Raji (cell line): ENCODE measurements at regions not wholly inside any gene's neighbourhood (a gene's known extent, or its start where the extent isn't known, plus 50 kb on each side); places are given as distances from the start of the nearest gene placed in this dataset.

Source experiments
- POLR2A ChIP-seq: IDR thresholded peaks from 2 replicates; pipeline ENCODE4 v1.6.1; 2011; ENCODE audit warnings: low read depth, low read length, control low read depth; ENCODE audit not compliant: insufficient read depth

DNA sequence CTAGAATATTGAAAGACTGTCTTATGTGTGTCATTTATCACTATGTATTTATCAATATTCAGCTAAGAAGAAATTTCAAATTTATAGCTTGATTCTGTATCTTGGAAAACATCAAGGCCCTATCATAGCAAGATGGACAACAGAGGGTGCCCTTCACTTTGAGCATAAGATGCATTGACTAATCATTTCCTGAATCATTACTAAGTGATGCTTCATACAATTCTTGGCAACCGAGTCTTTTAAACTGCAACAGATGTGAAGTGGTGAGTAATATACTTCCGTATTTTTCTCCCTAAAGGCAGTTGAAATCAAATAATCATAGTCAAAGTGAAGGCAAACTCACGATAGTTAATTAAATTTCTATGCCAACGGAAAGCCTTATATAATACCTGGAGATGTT lies 318.6 kb upstream of the RGMB start:
- TF ChIP-seq POLR2A: no peak

DNA sequence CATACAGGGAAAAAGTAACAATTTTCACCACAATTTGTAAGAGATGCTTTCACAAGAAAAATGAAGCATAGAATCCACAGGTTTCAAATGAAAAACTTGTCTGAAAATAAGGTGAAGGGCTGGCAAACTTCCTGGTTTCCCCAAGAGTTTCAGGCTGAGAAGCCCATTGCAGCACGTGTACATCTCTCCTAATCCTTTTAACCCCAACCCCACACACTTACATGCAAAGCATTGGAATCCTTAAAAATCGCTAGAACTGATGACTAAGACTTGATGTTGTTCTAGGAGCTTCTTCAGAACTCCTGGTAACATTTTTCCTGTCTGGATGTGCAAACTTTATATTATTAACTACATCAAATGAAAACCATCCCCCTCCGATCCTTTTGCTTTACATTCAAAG lies 317.8 kb upstream of the RGMB start:
- no peak for TF ChIP-seq POLR2A

DNA sequence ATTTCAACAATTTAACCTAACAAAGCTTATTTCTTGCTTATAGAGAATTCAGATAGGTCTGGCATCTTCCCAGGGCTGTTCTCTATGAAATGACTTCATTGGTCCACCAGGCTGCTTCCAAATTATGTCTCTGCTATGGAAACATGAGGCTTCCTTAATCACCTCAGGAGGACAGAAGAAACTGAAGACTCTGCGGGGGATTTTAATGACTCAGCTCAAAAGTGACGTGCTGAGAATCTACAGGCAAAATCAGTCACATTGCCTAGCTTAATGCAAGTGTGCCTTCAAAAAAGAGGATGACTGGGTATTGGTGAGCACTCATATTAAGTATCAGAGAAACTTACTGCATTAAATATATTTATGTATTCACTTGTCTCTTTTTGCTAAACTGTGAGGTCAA lies 315.5 kb upstream of the RGMB start:
- TF ChIP-seq POLR2A: no peak

DNA sequence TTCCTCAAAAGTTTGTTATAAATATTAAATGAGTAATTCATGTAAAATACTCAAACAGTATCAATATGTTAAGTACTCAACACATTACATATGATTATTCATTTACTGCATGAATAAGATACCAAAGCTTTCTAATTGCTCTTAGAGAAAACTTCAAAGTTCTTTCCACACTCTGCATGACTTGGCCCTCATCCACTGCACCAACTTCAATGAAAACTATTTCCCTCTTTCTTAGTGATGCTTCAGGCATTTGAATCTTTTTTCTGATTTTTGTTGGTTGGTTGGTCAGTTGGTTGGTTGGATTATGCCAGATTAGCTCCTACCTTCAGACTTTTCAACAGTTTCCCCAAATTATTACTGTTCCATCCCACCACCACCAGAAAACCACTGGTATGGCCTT lies 314.7 kb upstream of the RGMB start:
- TF ChIP-seq POLR2A: no peak

DNA sequence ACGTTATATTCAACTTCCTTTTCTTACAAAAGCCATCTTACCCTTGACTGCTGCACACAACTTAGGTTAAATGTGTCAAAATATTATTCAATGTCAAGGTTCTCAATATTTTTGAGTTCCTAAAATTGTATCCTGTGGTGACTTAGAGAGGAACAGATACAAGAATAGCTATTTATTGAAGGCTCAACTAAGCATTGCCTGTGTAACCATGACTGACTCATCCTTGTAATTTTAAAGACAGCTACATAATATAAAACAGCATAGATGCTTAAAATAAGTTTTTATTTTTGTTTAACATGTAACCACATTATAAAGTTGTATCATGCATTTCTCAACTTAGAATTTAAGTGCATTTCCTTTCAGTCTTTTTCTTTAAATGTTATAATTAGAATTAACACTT lies 312.9 kb upstream of the RGMB start:
- TF ChIP-seq POLR2A: no peak

DNA sequence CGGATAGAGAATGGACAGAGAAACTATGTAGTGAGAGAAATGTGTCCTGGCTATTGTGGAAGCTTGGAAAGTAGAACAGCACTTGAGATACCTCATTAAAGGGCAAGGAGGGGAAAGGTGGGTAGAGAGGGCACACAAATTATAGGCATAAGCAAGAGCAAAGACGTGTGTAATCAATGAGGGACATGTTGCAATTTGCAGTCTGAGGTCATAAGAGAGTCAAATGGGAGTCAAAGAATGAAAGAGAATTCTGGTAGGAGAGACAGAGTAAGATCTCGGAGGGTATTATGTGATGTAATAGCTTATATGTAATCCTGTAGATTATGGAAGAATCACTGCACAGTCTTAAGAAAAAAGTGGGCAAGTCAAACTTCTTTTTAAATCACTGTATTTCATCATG lies 312.0 kb upstream of the RGMB start:
- no peak for TF ChIP-seq POLR2A

DNA sequence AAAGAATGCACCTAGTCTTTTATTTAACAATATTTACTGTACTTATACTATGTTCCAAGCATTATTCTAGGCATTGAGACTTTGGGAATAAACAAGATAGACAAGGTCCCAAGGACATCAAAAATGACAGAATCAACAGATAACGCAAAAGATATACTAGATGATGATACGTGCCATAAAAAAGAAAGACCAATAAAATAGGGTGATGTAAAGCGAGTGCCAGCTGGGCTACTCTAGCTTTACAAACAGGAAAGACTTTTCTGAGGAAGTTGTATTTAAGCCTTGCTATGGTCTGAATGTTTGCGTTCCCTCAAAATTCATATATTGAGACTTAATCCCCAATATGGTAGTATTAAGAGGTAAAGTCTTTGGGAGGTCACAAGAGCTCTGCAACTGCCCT lies 310.2 kb upstream of the RGMB start:
- no peak for TF ChIP-seq POLR2A

DNA sequence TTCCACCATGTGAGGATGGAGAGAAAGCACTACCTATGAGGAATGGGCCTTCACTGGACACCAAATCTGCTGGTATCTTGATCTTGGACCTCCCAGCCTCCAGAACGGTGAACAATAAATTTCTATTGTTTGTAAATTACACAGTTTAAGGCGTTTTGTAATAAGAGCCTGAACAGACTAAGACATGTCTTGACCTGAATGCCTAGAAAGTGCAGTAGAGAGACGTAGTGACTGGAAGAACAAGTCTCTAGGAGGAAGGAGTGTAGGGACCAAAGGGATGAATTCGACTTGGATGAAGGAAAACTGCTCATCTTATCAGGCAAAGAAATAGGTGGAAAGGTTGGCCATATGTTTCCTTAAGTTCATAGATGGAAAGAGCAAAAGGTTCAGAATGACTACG lies 309.8 kb upstream of the RGMB start:
- TF ChIP-seq POLR2A: no peak

DNA sequence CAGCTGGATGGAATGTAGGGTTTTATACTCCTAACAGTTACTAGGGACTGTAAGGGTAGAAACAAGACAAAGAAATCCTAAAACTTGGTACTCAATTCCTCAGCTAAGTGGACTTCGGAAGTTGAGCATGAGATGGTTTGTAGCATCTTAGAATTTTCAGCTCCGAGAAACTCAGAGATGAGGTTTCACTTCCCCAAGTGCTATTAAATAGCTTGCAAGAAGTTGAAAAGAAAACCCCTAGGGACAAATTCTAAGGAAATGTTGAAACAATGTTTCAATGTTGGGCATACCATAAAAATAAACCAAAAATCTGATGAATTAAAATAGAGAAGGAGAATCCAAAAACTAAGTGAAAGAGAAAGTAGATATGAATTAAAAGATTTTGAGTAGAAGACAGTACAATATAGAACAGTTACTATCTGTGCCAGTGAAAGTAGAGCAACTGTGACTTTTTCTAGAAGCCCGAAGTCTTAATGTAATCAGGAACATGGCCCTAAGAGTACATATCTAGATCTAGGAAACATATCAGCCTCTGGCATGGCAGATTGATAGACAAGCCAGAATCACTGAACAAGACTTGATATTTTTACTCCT lies 308.6 kb upstream of the RGMB start:
- TF ChIP-seq POLR2A: no peak

DNA sequence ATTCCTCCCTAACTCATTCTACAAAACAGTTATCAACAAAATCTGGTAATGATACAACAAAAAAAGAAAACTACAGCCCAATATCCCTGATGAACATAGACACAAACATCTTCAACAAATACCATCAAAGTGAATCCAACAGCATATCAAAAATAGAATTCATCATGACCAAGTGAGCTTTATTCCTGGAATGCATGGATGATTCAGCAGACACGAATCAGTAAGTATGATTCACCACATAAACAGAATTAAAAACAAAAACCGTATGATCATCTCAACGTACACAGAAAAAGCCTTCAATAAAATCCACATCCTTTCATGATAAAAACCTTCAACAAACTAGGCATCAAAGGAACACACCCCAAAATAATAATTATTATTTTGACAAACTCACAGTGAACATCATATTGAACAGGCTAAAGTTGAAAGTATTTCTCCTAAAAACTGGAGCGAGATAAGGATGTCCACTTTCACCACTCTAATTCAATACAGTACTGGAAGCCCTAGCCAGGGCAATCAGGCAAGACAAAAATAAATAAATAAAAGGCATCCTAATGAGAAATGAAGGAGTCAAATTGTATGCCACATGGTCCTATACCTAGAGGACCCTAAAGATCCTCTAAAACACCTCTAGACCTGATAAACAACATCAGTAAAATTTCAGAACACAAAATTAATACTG lies 305.1 kb upstream of the RGMB start:
- no peak for TF ChIP-seq POLR2A

DNA sequence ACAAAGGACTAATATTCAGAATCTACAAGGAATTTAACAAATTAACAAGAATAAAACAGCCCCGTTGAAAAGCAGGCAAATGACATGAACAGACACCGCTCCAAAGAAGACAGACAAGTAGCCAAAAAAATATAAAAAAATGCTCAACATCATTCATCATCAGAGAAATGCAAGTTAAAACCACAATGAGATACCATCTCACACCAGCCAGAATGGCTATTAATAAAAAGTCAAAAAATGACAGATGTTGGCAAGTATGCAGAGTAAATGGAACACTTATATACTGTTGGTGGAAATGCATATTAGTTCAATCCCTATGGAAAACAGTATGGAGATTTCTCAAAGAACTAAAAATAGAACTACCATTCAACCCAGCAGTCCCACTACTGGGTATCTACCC lies 302.7 kb upstream of the RGMB start:
- no peak for TF ChIP-seq POLR2A

DNA sequence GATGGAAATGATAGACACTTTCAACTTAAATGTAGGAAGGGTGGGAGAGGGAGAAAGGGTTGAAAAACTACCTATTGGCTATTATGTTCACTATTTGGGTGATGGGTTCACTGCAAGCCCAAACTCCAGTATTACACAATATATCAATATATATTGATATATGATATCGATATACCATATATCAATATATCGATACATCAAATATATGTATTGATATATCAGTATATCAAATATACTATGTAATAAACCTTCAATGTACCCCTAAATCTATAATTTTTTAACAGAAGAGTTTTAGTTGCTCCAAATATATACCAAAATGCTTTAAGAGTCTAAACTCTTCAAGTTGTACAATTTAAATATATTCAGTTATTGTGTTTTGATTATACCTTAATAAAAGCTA lies 302.0 kb upstream of the RGMB start:
- TF ChIP-seq POLR2A: no peak

DNA sequence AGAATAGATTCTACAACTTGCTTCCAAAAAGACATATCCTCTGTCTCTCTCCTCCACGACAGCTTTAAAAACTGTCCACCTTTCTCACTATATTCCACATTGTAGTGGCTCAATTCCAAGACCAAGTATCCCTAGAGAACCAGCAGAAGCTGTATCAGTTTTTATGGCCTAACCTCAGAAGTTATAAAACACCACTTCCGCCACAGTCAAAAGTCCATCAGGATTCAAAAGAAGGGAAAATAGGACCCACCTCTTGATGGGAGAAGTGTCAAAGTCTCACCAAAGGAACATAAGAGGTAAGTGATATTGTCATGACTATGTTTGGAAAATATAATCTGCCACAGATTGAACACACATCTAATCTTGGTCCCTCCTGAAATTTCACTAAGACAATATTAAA lies 299.2 kb upstream of the RGMB start:
- no peak for TF ChIP-seq POLR2A

DNA sequence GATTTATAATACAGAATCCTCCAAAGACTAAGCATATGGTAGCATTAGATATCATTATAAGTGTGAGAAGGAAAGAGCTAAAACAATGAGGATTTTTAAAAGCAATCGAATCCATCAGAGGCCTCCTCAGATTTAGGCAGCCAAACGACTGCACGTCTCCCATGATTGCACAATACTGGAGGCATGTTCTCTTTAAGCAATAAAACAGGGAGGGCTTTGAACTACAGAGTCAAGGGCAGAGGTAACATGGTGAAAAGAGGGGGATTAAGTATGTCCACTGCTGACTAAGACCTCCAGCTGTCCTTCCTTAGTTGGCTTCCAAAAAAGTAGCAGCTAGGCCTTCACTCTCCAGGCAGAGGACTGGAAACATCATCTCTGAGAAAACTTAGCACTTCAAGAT lies 298.7 kb upstream of the RGMB start:
- TF ChIP-seq POLR2A: no peak

DNA sequence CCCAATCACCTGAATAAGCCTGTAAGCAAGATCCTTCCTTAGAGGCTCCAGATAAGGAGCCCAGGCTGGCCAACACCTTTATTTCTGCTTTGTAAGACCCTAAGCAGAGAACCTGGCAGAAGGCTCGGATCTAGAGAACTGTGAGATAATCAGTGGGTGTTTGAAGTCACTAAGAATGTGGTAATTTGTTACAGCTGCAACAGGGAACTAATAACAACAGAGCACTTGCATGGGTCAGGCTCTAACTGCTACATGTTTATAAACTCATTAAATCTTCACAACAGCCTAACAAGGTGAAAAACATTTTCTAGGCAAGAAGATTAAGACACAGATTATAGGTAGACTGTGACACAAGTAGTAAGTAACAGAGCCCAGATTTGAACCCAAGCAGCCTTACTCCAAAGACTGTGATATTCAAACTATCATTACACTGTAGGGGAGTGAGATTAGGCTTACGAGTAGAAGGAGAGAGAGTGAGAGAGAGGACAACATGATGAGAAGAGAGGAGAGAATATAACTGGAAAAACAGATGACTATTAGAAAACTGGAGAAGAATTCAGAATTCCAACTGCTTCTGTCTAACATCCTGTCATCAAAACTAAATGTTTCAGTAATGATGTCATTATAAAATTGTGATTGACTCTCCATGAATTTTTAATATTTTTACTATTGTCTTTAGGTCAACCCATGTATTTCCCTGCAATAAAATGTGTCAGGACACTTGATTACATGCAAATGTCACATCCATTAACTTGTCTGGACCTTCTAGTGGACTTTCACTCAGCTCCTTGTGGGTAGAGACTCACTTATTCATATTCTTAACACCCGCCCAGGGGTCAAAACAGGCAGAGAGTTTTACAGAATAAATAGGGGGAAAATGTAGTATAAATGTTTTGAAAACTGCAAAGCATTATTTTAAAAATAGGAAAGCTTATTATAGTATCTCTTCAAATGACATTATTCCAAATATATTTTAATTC lies 290.9 kb upstream of the RGMB start:
- no peak for TF ChIP-seq POLR2A

DNA sequence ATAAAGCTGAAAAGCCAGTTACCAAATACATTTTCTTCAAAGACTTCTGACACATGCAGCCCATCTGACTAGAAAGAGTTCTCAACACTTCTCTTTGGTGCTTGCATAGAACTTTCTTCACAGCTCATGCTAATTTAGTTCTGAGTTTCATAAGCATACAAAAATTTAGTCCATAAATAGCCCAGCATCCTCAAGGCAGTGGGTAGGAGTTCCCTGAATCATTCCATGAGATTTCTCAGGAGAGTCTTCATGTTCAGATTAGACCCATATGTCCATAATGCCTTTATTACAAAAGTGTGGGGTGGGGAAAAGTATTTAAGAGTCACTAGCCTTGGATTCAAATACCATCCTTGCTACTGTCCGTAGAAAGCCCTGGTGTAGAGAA lies 290.2 kb upstream of the RGMB start:
- no peak for TF ChIP-seq POLR2A

DNA sequence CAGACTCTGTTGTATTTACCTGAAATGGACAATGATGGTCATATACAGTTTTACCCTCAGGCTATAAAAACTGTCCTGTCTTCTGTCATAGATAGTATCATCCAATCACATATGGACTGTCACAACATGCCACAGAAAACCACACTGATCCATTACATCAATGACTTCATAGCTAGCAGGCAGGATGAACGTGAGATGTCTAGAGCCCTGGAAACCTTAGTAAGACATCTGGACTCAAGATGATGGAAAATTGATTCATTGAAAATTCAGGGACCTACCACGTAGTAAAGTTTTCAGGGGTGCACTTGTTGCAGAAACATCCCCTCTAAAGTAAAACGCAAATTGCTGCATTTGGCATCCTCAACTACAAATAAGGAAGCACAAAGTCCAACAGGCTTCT lies 284.4 kb upstream of the RGMB start:
- TF ChIP-seq POLR2A: no peak

DNA sequence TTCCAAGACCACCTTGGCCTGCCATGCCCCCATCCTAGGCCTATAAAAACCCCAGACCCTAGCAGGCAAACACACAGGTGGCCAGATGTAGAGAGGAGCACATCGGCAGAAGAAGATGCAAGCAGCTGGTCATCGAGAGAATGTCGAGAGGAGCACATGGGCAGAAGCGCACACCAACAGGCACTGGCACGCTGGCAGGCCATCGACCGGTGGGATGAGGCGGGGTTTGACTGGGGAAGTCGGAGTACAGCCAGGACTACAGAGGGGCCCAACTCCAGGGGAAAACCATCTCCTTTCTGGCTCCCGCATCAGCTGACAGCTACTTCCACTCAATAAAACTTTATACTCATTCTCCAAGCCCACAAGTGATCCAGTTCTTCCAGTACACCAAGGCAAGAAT lies 283.1 kb upstream of the RGMB start:
- no peak for TF ChIP-seq POLR2A
